ENCODE measurements at regions not wholly inside any gene's neighbourhood (a gene's known extent, or its start where the extent isn't known, plus 50 kb on each side); places are given as distances from the start of the nearest gene placed in this dataset.

DNA sequence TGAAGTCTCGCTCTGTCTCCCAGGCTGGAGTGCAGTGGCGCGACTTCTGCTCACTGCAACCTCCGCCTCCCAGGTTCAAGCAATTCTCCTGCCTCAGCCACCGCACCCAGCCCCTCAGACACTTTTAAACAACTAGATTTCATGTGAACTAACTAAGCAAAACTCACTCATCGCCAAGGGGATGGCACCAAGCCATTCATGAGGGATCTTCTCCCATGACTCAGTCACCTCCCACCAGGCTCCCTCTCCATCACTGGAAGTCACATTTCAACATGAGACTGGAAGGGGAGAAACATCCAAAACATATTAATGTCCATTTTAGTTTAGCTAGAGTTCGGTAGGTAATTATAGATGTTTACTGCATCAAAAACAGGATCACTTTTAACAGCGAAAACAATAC, 95.9 kb upstream of the PRL start:
- TF ChIP-seq POLR2A (IDR thresholded peaks at IDR 0.05): no peak
- TF ChIP-seq, protein P1, sequence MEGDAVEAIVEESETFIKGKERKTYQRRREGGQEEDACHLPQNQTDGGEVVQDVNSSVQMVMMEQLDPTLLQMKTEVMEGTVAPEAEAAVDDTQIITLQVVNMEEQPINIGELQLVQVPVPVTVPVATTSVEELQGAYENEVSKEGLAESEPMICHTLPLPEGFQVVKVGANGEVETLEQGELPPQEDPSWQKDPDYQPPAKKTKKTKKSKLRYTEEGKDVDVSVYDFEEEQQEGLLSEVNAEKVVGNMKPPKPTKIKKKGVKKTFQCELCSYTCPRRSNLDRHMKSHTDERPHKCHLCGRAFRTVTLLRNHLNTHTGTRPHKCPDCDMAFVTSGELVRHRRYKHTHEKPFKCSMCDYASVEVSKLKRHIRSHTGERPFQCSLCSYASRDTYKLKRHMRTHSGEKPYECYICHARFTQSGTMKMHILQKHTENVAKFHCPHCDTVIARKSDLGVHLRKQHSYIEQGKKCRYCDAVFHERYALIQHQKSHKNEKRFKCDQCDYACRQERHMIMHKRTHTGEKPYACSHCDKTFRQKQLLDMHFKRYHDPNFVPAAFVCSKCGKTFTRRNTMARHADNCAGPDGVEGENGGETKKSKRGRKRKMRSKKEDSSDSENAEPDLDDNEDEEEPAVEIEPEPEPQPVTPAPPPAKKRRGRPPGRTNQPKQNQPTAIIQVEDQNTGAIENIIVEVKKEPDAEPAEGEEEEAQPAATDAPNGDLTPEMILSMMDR (IDR thresholded peaks at IDR 0.05): no peak
